Right atrium auricular region (tissue), 2 donors: ENCODE measurements at regions not wholly inside any gene's neighbourhood (a gene's known extent, or its start where the extent isn't known, plus 50 kb on each side); places are given as distances from the start of the nearest gene placed in this dataset.
"Not testable (repeated sequence)": the region's sequence is repeated elsewhere in the genome, so short reads cannot be mapped to it uniquely, and the experiment has no call there.

Source experiments
- DNase-seq: peaks from one replicate; pipeline ENCODE4 v3.0.0-alpha.2; 2019; ENCODE audit warnings: low spot score
- H3K27ac ChIP-seq, 2 donors: fragments of 200-600 bp; sonication (generic); 1 replicate in 1 of 2; 2 replicates in 1 of 2; pipeline ENCODE4 v1.5.1; 2016 to 2019
- H3K27me3 ChIP-seq, 2 donors: fragments of 200-600 bp; sonication (generic); one replicate each; pipeline versions ENCODE4 v1.5.1 to v1.6.0; 2017 to 2019
- H3K36me3 ChIP-seq: fragments of 200-600 bp; sonication (generic); one replicate; pipeline ENCODE4 v1.5.1; 2016
- H3K4me1 ChIP-seq, 2 donors: fragments of 200-600 bp; sonication (generic); one replicate each; pipeline versions ENCODE4 v1.5.1 to v1.6.0; 2017 to 2019
- H3K4me3 ChIP-seq, 2 donors: fragments of 200-600 bp; sonication (generic); 1 replicate in 1 of 2; 2 replicates in 1 of 2; pipeline ENCODE4 v1.5.1; 2017 to 2019; ENCODE audit warnings: mild to moderate bottlenecking in 1 of 2, moderate library complexity in 1 of 2
- H3K9me3 ChIP-seq, 2 donors: fragments of 200-600 bp; sonication (generic); one replicate each; pipeline ENCODE4 v1.5.1; 2019
- CTCF ChIP-seq, 2 donors: fragments of 200-600 bp; sonication (generic); IDR thresholded peaks; one replicate each; pipeline ENCODE4 v1.5.1; 2019; ENCODE audit warnings: antibody characterized with exemption in 2 of 2

GRCh38 chr14:49960453-49960852, 67.6 kb downstream of the ARF6 start:
- Histone ChIP-seq H3K27ac (no peak overlapping the region), H3K4me3 (no peak overlapping the region), H3K27me3 (no peaks in the 10 kb centered on the region), H3K4me1 (no peaks in the 10 kb centered on the region), H3K9me3 (no peaks in the 10 kb centered on the region), H3K36me3 (no peaks in the 10 kb centered on the region)
- DNase-seq = no peak
- no peak for TF ChIP-seq CTCF (IDR thresholded peaks at IDR 0.05)

- Histone ChIP-seq H3K27me3 (no peaks in the 10 kb centered on the region), H3K4me3 (no peak overlapping the region), H3K4me1 (no peaks in the 10 kb centered on the region), H3K27ac (no peak overlapping the region), H3K9me3 (no peaks in the 10 kb centered on the region), H3K36me3 (no peaks in the 10 kb centered on the region)
- no peak for TF ChIP-seq CTCF (IDR thresholded peaks at IDR 0.05)
- peak; percentile 13 for DNase-seq
These were observed 68.7 kb downstream of the ARF6 start for GRCh38 chr14:49961270-49962222.

GRCh38 chr14:49962621-49963020, 69.7 kb downstream of the ARF6 start:
- no peak for DNase-seq

GRCh38 chr14:49965068-49965651, 72.3 kb downstream of the ARF6 start:
- H3K4me1 ChIP-seq, H3K4me3 ChIP-seq, H3K36me3 ChIP-seq, H3K9me3 ChIP-seq, H3K27me3 ChIP-seq, H3K27ac ChIP-seq: not testable (repeated sequence)
- DNase-seq = peak; percentile 38

More at GRCh38 chr14:49962621-49963020, 69.7 kb downstream of the ARF6 start:
- Histone ChIP-seq H3K36me3 (no peaks in the 10 kb centered on the region), H3K27ac (no peak overlapping the region), H3K4me3 (no peak overlapping the region), H3K4me1 (no peaks in the 10 kb centered on the region), H3K9me3 (no peaks in the 10 kb centered on the region), H3K27me3 (no peaks in the 10 kb centered on the region)
- no peak for TF ChIP-seq CTCF (IDR thresholded peaks at IDR 0.05)

- H3K27me3 ChIP-seq = no peaks in the 10 kb centered on the region
- no peaks in the 10 kb centered on the region for H3K36me3 ChIP-seq
- H3K4me3 ChIP-seq = no peak overlapping the region
- H3K4me1 ChIP-seq = peaks cover 0 to 10% of the 10 kb centered on the region in 2 donors
- no peak for DNase-seq
- no peak overlapping the region for H3K27ac ChIP-seq
- TF ChIP-seq CTCF (IDR thresholded peaks at IDR 0.05) = no peak
- H3K9me3 ChIP-seq = no peaks in the 10 kb centered on the region
These were observed 73.5 kb downstream of the ARF6 start for GRCh38 chr14:49966304-49966809.

- H3K4me3 ChIP-seq = no peak overlapping the region
- TF ChIP-seq CTCF (IDR thresholded peaks at IDR 0.05) = no peak
- peaks cover 0 to 17% of the 10 kb centered on the region in 2 donors for H3K4me1 ChIP-seq
- no peaks in the 10 kb centered on the region for H3K27me3 ChIP-seq
- no peaks in the 10 kb centered on the region for H3K9me3 ChIP-seq
- no peak for DNase-seq
- no peaks in the 10 kb centered on the region for H3K36me3 ChIP-seq
- H3K27ac ChIP-seq = no peak overlapping the region
These were observed 74.2 kb downstream of the ARF6 start for GRCh38 chr14:49966971-49967630.
